HG02623 (cell line): ENCODE measurements at regions not wholly inside any gene's neighbourhood (a gene's known extent, or its start where the extent isn't known, plus 50 kb on each side); places are given as distances from the start of the nearest gene placed in this dataset.

Source experiments
- ATAC-seq: cut with Tn5 transposase; IDR thresholded peaks from one replicate; pipeline ENCODE4 v1.9.1; 2021; ENCODE audit warnings: moderate library complexity; ENCODE audit not compliant: unreplicated experiment

GRCh38 chr14:101064121-101064661, 160.7 kb upstream of the RTL1 start:
- ATAC-seq: no peak

- no peak for ATAC-seq
Observed at GRCh38 chr14:101064718-101065117, 161.2 kb upstream of the RTL1 start.

DNA sequence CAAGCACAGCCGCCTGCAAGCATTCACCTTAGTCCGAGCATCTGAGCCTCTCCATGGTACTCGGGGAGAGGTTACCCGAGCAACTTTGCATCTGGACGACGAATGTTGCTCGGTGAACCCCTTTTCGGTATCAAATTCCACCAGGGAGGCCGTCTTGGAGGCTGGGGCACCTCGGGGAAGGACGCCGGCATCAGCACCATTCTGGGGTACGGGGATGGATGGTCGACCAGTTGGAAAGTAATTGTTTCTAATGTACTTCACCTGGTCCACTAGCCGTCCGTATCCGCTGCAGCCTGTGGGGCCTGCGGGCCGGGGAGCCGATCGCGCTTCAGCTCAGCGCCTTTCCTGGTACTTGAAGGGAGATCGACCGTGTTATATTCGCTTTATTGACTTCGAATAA, 161.7 kb upstream of the RTL1 start:
- no peak for ATAC-seq

- ATAC-seq: no peak
Observed at GRCh38 chr14:101065696-101066694, 162.5 kb upstream of the RTL1 start.

GRCh38 chr14:101066826-101067510, 163.4 kb upstream of the RTL1 start:
- ATAC-seq: no peak

DNA sequence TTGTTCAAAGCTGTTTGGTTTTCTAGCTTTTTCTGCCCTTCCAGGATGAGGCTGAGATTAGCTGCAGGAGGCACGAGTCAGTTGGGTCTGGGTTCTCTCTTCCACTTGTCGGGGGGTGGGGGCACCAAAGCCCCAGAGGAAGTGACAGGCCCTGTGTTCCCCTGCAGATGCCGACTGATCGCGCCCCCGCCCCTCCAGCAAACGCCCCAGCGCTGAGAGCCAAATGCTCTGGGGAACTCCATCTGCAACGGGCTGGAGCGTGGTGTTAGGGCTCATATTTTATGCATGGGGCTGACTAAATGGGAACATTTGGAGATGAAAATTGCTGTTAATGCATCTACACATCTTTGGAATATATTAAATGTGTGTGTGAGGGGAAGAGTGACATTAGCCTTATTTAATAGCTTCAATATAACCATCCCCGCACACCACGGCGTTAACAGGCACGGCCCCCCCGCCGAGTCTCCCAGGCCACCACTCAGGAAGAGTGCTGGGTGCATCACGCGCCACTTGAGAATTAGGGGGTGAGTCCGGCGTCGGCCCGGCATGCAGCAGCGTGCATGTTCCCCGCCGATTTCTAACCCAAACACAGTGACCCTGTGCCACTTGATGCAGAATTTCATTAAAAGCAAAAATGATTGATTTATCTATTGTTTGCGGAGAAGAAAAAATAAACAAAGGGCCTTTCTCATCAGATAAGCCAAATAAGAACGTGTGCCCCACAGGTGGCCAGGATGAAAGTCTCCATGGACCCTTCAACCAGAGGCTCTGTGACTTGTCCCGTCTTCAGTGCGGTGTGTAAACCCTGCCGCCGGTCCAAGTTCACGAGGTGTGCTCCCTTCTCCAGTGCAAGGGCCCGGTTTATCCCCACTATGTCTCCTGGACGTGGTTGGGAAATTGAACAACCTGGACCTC, 165.0 kb upstream of the RTL1 start:
- no peak for ATAC-seq

- ATAC-seq: no peak
Observed at GRCh38 chr14:101069228-101069549, 165.7 kb upstream of the RTL1 start.

DNA sequence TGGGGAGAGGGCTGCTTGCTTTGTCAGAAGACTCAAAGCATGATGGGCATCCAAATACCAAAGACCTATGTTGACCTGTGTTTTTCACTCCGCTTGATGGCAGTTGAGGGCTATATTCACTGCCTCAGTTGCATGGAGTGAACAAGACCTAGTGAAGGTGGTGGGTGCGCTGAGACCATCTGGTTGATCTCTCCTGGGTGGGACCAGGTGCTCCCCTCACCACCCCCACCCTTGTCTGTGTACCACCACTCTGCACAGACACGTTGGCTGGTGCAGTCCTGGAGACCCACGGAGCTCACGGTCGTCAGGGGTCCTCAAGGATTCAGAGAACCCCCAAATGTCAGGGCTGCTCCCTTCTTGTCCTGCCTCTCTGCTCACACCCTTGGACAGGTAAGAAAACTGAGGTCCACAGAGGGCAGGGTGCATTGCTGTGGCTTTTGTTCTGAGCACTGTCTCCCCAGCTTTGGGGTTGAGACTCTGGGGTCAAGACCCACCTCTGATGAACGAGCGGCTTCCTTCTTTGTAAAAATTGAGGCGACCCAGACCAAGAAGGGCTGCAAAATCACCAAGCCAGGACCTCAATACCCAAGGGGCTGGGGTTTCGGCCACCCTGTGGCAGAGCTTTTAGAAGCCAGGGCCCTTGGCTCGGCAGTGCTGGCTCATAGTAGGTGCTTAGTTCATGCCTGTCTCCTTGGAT, 166.3 kb upstream of the RTL1 start:
- ATAC-seq: no peak

DNA sequence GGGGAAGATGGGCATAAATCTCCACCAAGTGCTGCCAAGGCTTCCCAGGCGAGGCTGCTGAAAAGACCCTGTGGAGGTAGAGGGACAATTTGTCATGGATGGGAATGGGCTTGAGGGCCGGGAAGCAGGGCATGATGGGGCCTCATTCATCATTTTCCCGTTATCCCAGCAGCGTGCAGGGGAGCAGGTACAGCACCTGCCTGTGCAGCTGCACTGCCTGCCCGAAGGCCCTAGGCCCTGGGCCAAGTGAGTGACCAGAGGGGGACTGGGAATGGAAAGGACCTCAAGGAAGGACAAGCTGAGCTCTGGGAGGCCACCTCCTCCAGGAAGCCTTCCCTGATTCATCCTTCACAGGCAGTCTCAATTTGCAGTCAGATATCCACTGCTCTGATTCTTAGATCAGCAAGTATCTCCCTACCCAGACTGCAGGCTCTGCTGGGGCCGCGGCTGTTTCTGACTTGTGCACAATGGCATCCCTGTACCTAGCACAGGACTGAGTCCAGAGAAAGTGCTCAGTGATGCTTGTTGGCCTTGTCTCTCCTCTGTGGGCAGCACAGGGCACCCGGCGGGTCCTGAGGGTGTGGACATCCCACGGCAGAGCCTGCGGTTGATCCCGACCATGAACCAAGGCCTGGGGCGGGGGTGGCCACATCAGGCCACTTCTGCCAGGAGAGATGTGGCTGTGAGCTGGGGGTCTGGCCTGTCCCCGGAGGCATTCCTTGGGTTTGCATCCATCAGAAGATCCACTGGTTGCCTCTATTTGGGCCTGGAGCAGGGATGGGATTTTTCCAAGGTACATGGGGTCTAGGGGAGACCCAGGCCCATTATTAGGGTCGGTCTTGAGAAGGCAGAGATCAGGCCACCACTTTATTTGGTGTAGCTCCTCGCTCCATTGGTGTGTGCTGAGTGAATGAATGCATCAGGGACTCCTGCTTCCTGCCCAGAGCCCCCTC, 167.3 kb upstream of the RTL1 start:
- ATAC-seq: no peak

- no peak for ATAC-seq
Observed at GRCh38 chr14:101071493-101071906, 168.0 kb upstream of the RTL1 start.

DNA sequence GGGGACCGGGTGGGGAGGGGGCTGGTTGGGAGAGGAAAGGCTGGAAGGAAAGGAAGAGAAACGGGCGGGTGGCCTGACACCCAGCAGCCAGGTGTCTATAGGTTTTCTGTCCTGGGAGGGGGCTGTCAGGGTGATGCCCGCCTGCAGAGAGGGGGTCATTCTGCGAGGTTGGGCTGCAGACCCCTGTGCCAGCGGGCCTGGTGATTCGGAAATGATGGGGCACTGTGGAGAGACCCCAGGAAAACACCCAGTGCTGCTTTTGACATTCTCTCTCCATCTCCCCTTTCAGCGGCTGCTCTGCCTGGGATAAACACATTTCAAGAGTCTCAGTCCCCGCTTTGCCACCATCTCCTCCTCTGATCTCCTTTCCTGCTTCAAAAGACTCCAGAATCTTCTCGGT, 168.5 kb upstream of the RTL1 start:
- ATAC-seq: no peak

- no peak for ATAC-seq
Observed at GRCh38 chr14:101072531-101072930, 169.0 kb upstream of the RTL1 start.

DNA sequence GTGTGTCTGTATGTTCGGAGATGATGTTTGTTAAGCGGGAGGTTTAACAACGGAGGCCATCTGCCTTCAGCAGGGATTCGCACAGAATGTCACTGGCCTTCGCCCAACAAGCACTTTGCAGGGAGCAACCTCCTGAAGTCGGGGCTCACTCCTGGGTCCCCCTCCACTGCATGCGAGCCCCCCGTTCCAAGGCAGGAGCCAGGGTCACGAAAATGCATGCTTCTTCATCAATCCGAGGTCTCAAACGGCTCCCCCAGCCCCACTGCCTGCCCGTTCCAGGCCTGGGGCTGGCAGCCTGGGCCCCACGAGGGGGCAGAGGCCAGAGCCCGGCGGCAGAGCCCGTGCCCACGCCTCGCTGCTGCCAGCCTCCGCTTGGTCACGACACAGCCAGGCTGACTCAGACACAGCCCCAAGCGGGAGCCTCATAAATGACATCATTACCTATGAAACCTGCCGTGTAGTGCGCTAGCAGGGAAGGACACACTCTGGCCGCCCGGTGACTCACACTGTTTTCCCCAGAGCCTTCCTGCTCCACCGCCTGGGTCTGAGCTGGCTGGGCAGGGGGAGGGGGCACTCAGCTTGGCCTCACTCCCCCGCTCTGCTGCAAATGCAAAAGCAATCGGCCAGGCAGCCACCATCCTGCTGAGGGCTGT, 169.5 kb upstream of the RTL1 start:
- ATAC-seq: peak; percentile 67

GRCh38 chr14:101073598-101073965, 170.1 kb upstream of the RTL1 start:
- no peak for ATAC-seq

DNA sequence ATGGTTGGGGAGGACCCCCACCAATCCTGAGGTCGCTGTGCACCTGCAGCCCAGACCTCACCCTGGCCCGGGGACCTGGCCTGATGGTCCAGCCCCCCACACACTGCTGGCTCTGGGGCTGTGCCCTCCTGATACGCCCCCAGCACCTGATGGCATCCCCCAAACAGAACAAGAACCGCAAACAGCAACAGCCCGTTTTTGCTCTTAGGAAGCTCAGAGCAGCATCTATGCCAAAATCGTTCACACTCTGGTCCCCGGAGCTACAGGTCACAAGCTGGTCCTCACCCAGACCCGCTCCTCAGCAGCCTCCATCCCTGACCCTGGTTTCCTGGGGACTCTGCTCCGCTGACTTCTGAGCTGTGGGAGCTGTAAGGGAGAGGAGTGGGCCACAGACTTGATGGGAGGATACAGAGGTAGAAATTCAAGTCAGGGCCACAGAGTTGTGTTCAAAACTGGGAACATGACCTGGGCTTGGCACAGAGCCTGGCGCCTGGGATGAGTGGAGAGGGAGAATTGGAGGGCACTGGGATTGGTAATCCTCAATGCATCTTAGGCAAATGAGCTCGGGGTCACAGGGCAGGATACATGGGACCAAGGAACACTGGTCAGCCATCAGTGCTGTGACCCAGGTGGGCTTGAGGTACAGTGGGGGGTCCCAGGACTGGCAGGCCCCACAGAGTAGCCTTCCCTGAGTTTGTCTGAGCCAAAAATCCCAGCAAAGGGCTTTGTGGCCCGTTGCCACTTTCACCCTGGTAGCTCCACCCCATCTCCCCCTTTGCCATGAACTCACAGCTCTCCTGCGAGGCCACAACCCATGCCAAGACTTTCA, 170.9 kb upstream of the RTL1 start:
- ATAC-seq: no peak

GRCh38 chr14:101075025-101075800, 171.7 kb upstream of the RTL1 start:
- no peak for ATAC-seq

DNA sequence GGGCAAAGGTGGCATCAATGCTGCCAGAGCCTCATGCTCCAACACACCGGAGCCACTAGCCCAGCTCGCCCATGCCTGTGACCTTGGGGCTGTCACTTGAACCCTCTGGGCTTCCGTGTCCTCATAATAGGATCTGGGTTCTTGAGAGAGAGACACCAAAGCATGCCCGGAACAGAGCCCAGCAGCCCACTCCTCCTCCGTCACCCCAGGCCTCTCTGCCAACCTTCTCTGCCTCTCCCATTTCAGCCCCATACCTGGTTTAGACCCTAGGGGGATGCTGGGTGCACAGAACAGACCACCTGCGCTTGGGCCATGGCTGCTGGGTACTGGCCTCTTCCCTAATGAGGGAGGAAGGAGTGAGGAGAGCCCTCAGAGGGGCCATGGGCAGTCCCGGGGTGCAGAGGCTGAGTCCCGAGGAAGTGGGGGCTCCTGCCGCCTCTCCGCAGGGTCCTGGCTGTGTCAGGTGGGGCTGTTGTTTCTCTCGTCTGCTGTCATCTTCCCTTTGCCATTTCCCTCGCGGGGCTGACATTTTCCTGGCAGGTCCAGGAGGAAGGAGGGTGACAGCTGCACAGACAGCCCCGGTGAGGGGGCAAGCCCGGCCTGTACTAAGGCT, 172.4 kb upstream of the RTL1 start:
- no peak for ATAC-seq
